Germinal center (tissue), 1 donor: ENCODE measurements at regions not wholly inside any gene's neighbourhood (a gene's known extent, or its start where the extent isn't known, plus 50 kb on each side); places are given as distances from the start of the nearest gene placed in this dataset.
"Not testable (repeated sequence)": the region's sequence is repeated elsewhere in the genome, so short reads cannot be mapped to it uniquely, and the experiment has no call there.

Experiments
- DNase-seq: peaks from one replicate; pipeline ENCODE4 v3.0.0; 2012; ENCODE audit warnings: mixed read lengths, low spot score

GRCh38 chr10:57169597-57169996, 808.5 kb upstream of the ZWINT start:
- DNase-seq, result no peak

GRCh38 chr10:57168611-57169240, 807.7 kb upstream of the ZWINT start:
- no peak for DNase-seq

GRCh38 chr10:57165671-57166070, 804.6 kb upstream of the ZWINT start:
- no peak for DNase-seq

GRCh38 chr10:57162231-57162630, 801.2 kb upstream of the ZWINT start:
- no peak for DNase-seq

- DNase-seq, result no peak
Measured at GRCh38 chr10:57161157-57161556, 800.1 kb upstream of the ZWINT start.

- DNase-seq, result no peak
Measured at GRCh38 chr10:57145548-57145947, 784.5 kb upstream of the ZWINT start.

GRCh38 chr10:57142925-57143576, 782.0 kb upstream of the ZWINT start:
- DNase-seq, result no peak

- no peak for DNase-seq
Measured at GRCh38 chr10:57141708-57142107, 780.6 kb upstream of the ZWINT start.

GRCh38 chr10:57119684-57120083, 758.6 kb upstream of the ZWINT start:
- DNase-seq, result no peak

GRCh38 chr10:57113545-57113944, 752.5 kb upstream of the ZWINT start:
- DNase-seq, result no peak

- no peak for DNase-seq
Measured at GRCh38 chr10:57102236-57102635, 741.2 kb upstream of the ZWINT start.

GRCh38 chr10:57098146-57098545, 737.1 kb upstream of the ZWINT start:
- no peak for DNase-seq

GRCh38 chr10:57096044-57096443, 735.0 kb upstream of the ZWINT start:
- no peak for DNase-seq

- no peak for DNase-seq
Measured at GRCh38 chr10:57094965-57095364, 733.9 kb upstream of the ZWINT start.

GRCh38 chr10:57094083-57094482, 733.0 kb upstream of the ZWINT start:
- DNase-seq, result no peak

- no peak for DNase-seq
Measured at GRCh38 chr10:57053530-57053929, 692.5 kb upstream of the ZWINT start.

GRCh38 chr10:57049096-57049495, 688.0 kb upstream of the ZWINT start:
- DNase-seq, result no peak

GRCh38 chr10:57038531-57038930, 677.5 kb upstream of the ZWINT start:
- DNase-seq, result no peak

- DNase-seq, result no peak
Measured at GRCh38 chr10:57035310-57035709, 674.3 kb upstream of the ZWINT start.

GRCh38 chr10:57032301-57032700, 671.2 kb upstream of the ZWINT start:
- not testable (repeated sequence) for DNase-seq

- DNase-seq, result no peak
Measured at GRCh38 chr10:57031346-57031745, 670.3 kb upstream of the ZWINT start.

GRCh38 chr10:57026307-57026706, 665.2 kb upstream of the ZWINT start:
- no peak for DNase-seq

- no peak for DNase-seq
Measured at GRCh38 chr10:57023626-57024025, 662.6 kb upstream of the ZWINT start.

GRCh38 chr10:57018452-57018851, 657.4 kb upstream of the ZWINT start:
- DNase-seq, result no peak
